ENCODE measurements at regions not wholly inside any gene's neighbourhood (a gene's known extent, or its start where the extent isn't known, plus 50 kb on each side); places are given as distances from the start of the nearest gene placed in this dataset. TPM values are rescaled to one million over a fixed set of nuclear protein-coding genes. Genes with fewer than 3 reads are reported as not detected.

MicroRNA genes in the stretch of these regions (microRNA counts, 767-probe panel; counts per million panel counts)
- microRNA hsa-miR-1268a = 723 counts per million, percentile 96 among the panel's probes with 10 or more counts

Small RNA genes in the stretch of these regions (microRNA-seq; reads per million reads assigned to microRNA genes)
- not detected for gene MIR1268A (ENCODE audit: borderline number of aligned reads, borderline replicate concordance)

Small RNA genes in the stretch of these regions (small RNA-seq; reads per million reads assigned to genes)
- gene MIR1268A (ENCODE audit: insufficient read depth, insufficient read length, low read depth, low replicate concordance) = not detected
